GM21381 (cell line): ENCODE measurements at regions not wholly inside any gene's neighbourhood (a gene's known extent, or its start where the extent isn't known, plus 50 kb on each side); places are given as distances from the start of the nearest gene placed in this dataset.
A peak's percentile ranks its signal among the peaks of the same experiment; 100 is the strongest.
"Not testable (repeated sequence)": the region's sequence is repeated elsewhere in the genome, so short reads cannot be mapped to it uniquely, and the experiment has no call there.

Experiments used
- ATAC-seq: cut with Tn5 transposase; IDR thresholded peaks from one replicate; pipeline ENCODE4 v1.9.1; 2021; ENCODE audit warnings: mild to moderate bottlenecking, moderate library complexity; ENCODE audit not compliant: unreplicated experiment

DNA sequence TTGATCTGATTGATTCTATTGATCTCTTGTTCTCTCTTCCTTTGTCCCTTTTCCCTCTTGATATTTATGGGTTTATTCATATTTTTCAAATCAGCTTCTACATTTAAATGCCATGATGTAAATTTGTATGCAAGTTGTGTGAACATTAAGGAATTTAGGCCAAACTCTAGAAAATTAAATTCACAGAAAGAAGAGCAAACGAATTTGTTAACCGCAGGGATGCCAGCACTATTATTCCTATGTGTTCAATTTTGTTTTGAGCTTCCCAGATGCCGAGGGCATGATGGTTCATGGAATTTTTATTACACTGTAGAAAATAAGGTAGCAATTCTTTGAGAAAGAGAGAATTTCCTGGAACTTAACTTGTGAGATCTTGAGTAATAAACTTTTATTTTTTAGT is 220.9 kb downstream of the BUB3 start:
- ATAC-seq: no peak

DNA sequence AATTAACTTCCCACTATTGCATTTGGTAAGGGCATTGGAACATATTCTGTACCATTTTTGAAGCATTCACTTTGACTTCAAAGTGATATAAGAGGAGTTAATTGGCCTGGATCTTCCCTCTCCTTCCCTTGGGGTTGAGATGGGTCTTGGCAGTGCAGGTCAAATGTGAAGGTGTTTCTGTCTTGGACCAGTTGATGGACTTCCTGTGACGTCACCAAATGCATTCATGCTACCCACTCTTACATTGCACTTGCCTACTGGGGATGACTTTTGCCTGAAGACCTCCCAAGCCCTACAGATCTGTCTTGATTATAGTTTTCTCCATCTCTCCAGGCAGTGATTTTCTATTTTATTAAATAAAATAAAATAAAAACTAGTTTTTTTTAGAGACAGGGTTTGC is 221.5 kb downstream of the BUB3 start:
- no peak for ATAC-seq

DNA sequence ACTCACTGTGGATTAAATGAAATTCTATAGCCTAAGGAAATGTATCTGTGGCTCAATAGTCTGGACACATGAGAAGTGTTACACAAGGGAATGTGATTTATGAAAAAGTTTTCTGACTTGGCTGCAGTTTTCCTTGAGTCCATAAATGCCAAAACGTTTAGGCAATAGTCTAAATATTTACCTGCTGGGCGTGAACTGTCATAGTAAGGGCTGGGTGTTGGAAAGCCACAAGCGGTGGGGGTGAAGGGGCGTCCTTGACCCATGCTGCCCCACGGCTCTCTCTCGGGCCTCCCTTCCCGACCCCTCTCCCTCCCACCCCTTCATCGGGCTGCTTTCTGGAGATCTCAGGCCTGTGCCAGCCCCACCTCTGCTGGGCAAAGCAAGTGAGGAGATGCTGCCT is 223.7 kb downstream of the BUB3 start:
- ATAC-seq: no peak

DNA sequence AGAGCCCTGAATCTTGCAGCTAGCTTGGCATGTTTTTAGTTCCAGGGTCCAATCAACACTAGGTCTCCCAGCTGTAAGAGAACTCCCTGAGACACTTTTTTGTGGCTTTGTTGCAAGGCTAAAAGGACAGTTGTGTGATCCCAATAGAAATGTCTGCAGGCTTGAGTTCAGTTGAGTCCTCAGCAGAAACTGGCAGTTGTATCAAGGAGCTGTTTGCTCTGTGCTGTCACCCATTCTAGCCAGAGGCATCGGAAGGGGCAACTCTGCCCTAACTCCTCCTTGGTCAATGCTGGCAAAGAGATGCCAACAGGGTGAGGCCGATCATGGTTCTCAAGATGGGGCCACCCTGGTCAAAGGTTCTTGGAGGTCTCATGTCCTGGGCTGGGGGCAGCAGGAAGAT is 224.1 kb downstream of the BUB3 start:
- no peak for ATAC-seq

DNA sequence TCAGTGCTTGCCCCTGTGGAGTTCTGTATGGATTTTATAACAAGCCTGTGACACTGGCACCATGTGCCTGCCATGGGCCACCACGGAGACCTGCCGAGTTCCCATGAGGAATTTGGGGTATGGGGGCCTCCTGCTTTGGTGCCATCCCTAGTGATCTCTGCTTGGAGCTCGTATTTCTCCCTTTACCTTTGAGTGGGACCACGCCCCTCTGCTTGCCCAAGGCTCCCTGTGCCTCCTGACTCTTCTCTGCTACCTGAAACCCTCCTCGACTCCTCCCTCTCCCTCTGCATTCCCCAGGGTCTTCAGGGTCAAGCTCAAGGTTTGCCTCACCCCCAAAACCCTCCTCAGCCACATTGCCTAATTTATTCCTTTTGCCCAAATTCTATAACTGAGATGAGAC is 225.0 kb downstream of the BUB3 start:
- no peak for ATAC-seq

DNA sequence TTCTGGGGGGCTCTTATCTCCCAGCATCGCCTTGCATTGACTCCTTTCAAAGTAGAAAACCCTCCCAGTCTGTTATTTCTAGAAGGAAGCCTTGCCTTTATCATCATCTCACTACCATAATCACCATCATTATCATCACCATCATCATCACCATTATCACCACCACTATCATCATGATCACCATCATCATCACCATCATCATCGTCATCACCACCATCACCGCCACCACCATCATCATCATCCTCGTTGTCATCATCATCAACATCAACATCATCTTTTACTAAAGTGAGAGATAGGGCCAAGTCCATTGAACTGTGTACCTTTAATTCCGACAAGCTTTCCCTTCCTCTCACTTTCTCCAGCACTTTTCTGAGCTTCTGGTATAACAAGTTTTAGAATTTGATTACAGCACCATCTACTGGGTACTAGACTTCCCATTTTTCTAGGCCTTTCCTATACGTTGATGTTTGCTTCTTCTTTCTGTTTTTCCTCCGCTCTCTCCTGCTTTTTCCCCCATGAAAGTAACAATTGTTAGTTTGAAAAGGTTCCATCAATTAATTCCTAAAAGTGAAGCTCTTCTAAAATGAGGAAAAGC is 226.4 kb downstream of the BUB3 start:
- ATAC-seq: no peak

DNA sequence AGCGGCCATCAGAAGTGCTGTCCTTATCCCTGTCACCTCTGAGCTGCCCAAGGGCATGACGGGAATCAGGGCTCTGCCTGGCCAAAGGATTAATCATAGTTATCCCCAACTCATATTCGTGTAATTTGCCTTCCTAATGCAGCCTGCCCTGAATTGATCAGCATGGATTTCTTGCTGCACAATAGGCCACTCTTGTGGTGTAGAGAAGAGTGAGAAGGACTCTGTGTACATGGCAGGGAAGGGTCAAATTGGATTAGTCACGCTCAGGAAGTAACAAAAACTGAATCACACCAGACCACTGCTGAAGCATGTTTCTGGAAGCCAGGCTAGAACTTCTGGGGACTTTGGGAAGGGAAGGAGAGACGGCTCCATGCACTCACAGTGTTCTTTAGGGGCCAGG is 227.0 kb downstream of the BUB3 start:
- no peak for ATAC-seq

DNA sequence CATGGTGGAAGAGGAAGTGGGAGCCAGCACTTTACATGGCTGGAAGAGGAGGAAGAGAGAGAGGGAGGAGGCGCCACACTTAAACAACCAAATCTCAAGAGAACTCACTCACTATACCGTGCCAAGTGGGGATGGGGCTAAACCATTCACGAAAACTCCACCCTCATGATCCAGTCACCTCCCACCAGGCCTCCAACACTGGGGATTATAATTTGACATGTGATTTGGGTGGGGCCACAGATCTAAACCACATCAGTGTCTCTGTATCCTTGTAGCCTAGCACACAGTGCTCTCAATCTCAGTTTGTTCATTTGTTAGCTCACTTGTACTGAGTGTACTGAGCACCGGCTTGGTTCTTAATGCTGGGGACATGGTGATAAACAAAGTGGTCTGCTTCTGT is 228.3 kb downstream of the BUB3 start:
- no peak for ATAC-seq

DNA sequence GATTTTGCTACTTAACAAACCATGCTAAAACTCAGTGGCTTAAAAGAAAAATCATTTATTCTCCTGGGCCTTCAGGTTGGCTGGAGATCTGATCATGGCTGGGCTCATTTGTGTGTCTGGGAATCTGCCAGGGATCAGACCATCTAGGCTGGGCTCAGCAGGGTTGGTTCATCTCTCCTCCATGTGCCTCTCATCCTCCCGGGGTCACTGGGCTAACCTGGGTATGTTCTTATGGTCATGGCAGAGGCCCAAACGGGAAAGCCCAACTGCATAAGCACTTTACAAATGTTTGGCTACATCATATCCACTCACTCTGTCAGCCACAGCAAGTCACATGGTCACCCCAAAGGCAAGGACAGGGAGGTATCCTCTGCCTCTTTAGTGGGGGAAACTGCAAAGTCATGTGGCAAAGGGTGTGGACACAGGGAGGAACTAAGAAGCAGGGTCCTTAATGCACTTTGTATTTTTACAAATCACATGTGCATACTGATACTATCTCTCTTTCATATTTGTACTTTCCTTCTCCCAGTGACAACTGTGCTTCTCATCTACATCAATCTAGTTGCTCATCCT is 231.4 kb downstream of the BUB3 start:
- no peak for ATAC-seq

DNA sequence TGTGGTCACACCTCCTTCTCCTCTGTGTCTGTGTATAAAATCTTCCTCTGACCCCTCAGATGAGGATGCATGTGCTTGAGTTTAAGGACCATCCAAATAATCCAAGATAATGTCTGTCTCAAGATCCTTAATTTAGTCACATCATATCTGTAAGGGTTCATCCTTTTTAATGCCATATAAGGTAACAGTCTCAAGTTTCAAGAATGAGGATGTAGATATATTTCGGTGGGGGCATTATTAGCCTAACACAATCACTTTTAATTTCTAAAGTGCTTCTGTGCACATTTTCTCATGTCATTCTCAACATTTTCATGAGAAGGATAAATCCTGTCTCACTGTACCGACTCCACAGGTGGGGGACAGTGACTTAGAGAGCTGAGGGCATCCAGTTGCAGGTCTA is 235.3 kb downstream of the BUB3 start:
- no peak for ATAC-seq

DNA sequence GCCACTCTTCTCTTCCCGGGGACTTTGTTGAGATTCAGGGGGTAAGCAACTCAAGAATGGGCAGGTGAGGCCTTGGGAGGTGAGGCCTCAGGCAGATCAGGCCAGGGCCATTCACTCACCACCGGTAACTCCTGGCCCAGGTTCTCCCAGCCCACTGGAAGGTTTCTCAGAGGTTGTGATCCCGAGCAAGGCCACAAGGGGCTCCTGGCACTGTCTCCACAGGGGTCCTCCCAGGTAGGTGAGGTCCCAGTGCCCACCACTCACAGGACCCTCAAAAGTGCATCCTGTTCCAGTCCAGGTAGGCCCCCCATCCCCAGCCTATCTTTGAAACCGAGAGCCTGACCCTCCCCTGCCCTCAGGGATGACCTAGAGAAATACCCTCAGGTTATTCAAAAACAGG is 236.1 kb downstream of the BUB3 start:
- no peak for ATAC-seq

DNA sequence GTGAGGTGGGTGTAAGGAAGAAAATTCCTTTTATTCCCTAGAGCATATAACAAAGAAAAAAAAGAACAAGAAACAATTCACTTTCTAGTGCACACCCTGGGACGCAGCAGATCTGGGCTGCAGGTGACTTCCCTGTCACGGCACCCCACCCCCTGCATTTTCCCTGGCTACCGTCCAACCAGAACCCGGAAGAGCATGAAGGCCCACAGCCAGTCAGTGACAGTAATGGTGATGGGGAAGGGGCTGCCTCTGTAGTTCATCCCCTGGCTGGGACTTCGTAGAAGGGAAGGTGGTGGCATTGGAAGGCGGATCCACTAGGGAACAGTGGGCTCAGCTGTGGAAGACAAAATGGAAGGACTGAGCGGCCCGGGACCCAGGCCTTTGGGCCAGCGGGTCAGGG is 236.7 kb downstream of the BUB3 start:
- ATAC-seq: no peak

DNA sequence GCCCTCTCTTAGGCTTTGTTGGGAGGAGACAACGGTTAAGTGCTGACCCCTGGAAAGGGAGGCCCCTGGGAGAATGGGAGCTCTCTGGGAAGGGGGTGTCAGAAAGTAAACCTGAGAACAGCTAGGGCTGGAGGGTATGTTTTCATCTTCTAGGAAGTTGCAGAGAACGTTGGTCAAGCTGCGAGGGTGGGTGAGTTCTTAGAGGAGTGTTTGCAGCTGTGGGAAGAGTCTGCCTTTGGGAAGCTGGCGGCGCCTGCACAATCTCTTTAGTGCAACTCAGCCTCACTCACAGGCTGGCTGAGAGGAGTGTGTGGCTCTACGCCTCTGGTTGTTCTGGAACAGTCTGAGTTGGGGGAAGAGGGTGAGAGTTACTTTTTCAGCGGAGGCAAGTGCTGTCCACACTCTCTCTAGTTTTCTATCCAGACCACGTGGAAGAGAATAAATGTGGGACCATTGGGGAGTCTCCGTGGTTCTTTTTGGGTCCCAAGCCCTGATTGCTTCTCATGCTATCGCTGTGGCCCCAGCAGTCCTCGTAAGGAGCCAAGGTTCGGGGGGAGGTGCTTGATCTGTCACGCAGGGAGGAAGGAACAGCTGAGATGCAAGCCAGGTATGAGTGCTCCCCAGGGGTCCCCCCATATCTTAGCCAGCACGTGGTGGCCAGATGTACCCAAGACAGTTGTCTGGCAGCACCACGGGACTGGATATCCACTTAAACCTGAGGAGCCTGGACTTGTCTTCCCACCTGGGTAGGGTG is 237.2 kb downstream of the BUB3 start:
- ATAC-seq: peak; percentile 22

DNA sequence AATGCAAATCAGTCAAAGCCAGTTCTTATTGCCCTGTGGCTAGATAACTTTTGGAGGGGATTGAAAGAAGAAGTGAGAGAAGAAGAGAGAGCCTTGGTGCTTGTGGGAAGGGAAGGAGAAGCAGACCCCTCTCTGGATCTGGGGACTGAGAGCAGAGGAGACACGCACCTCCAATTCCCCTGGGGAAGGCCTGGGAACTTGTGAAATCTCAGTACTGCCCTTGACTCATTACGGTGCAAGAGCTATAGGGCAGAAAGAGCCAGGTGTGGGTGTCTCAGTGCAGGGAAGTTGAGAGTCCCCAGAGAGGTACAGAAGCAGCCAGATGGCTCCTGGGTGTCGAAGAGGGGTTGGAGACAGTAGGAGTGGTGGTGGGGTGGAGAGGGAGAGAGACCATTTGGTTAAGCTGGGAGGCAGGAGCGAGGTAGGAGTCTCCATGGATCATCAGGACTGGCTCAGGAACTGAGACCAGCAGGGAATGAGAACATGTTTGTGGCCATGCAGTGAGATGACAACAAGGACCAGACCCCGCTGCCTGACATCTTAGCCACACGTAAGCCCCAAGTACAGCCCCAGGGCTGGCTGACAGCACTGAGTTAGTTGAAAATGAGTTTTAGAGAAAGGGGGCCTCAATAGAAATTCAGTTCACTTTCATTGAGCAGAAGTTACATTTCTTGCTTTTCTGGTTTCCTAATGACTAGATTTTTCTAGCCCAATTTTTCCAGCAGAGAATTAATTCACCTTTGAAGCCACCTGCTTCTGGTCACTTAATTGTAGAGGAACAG is 238.2 kb downstream of the BUB3 start:
- peak; percentile 89 for ATAC-seq

DNA sequence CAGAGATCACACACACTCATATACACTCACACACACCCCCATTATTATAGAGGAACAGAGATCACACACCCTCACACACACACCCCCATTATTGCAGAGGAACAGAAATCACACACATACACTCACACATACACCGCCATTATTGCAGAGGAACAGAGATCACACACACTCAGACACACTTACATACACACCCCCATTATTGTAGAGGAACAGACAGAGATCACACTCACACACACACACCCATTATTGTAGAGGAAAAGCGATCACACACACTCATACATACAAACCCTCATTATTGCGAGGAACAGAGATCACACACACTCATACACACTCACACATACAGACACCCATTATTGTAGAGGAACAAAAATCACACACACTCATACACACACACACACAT is 239.0 kb downstream of the BUB3 start:
- no peak for ATAC-seq

DNA sequence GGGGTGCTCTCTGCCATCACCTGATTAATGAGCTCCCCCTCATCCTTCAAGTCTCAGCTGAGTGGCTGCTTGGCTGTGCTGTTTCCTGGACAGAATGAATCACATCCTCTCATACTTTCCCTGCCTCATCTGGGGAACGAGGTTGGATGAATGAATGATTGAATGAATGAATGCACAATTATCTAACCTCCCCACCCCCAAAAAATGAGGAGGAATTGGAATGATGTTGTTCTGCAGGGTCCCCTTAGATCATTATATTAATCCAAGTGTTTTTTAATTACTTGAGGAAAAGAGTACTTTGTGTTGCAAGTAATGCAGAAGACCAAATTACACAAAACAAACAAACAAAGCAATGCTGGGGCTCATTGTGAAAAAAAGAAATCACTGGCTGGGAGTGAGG is 240.2 kb downstream of the BUB3 start:
- no peak for ATAC-seq

DNA sequence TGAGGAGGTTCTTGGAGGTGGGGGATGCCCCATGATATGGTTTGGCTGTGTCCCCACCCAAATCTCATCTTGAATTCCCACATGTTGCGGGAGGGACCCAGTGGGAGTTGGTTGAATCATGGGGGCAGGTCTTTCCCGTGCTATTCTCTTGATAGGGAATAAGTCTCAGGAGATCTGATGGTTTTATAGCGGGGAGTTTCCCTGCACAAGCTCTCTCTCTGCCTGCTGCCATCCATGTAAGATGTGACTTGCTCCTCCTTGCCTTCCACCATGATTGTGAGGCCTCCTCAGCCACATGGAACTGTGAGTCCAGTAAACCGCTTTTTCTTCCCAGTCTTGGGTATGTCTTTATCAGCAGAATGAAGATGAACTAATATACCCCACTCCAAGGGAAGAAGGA is 241.0 kb downstream of the BUB3 start:
- not testable (repeated sequence) for ATAC-seq

DNA sequence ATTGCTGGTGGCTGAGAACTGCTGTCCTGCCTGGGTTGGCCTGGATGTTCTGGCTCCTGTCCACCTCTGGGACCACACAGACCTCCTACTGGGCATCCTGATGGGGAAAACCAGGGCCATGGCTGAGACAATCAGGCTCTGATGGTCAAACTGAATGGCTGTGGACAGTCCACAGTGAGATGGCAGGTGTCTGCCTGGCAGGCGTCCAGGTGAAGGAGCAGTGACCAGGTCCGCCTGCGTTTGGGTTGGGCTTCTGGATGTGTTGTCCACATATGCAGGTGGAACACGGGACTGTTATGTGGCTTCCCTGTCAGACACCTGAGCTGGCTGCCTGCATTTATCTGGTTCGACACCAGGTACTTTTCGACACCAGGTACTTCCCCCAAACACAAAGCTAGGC is 241.7 kb downstream of the BUB3 start:
- no peak for ATAC-seq

DNA sequence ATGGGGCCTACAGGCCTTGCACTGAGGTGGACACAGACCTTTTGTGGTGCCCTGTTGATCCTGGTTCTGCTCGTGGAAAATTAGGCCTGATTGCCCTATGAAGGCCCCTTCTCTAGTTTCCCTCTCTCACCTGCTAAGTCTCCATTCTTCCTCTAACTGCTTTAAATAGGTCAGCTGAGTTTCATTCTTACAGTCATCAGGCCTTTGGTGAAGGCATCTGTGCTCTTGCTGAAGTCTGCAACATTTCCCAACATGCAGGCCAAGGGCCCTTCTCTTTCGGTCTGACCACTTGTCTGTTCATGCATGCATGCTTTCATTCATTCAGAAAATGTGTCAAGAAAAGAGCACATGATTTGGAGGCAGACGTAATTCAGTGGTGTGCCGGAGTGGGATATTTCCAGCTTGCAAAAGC is 244.0 kb downstream of the BUB3 start:
- peak; percentile 70 for ATAC-seq

DNA sequence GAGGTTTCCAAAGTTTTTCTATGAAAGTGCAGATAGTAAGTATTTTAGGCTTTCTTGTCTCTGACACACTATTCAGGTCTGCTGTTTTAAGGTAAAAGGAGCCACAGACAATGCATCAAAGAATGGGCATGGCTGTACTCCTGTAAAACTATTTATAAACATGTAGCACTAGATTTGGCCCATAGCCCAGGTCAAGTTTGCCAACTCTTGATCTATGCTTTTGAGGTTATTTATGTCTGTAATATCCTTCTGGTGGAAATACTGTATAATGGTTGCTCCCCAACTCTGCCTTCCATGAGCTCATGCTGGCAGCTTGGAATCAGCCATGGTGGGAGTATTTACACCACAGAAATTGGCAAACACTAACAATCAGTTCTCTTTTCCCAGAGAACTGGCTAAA is 244.6 kb downstream of the BUB3 start:
- no peak for ATAC-seq

DNA sequence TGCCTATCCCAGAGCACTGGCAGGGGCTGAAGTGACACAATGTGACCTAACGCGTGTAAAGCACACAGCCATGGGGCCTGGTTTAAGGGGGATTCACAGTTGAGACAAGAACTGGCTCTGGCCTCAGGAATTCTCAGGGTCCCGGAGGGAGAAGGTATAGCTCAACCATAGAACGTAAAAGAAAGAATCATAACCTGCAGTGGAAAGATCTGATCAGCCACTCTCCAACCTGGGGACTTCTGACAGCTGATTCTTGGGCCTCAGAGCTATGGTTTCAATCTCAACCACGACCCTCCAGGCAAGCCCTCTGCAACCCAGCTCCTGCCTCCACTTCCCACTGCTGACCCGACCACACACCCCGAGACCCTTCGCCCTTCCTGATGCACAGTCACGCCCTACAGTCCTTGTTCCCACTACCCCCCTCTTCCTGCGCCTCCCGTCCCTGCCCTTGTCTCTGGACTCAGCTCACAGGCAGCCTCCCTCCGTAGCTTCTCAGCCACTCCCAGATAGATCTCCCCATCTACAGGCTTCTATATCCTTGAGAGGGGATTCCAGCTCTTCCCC is 245.2 kb downstream of the BUB3 start:
- no peak for ATAC-seq

DNA sequence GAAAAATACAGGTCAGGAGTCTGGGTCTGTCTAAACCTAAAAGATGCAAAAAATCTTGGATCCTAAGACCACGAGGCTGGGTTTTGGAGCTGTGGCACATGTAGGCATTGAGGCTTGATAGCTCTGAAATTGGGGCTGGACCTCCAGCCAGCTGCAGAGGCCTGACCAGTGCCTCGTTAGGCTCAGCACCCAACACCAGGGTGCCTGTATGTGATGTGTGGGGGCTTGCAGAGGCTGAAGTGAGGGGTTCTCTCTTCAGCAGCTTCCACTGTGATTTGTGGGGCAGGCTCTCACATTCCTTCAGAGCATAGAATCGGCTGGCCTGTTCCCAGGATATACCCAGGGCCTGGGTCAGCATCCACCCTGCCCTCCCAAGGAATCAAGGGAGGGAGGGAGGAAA is 247.8 kb downstream of the BUB3 start:
- no peak for ATAC-seq
